Loucy (cell line): ENCODE measurements at regions not wholly inside any gene's neighbourhood (a gene's known extent, or its start where the extent isn't known, plus 50 kb on each side); places are given as distances from the start of the nearest gene placed in this dataset.

ENCODE experiments used
- CTCF ChIP-seq: fragments of 200-600 bp; sonication (generic); conservative IDR thresholded peaks from 2 replicates; pipeline ENCODE4 v1.5.1; 2014; ENCODE audit warnings: mild to moderate bottlenecking, antibody characterized with exemption, low read length
- EZH2phosphoT487 ChIP-seq: fragments of 200-600 bp; IDR thresholded peaks from 2 replicates; pipeline ENCODE4 v1.6.1; 2018; ENCODE audit warnings: antibody characterized with exemption, mild to moderate bottlenecking, moderate library complexity, borderline replicate concordance

- TF ChIP-seq CTCF (no peak), EZH2phosphoT487 (no peak)
Measured at GRCh38 chr15:77734306-77734705, 101.6 kb upstream of the LINGO1 start.
